Stomach (tissue), 8 donors: ENCODE measurements at regions not wholly inside any gene's neighbourhood (a gene's known extent, or its start where the extent isn't known, plus 50 kb on each side); places are given as distances from the start of the nearest gene placed in this dataset.

Experiments used
- DNase-seq, 2 donors: peaks; one replicate each; pipeline versions ENCODE4 v3.0.0 to v3.0.0-alpha.2; 2013 to 2019
- H3K27ac ChIP-seq, 5 donors: fragments of 200-600 bp in 4 of 5; sonication (generic) in 4 of 5; one replicate each; pipeline ENCODE4 v1.5.1; 2013 to 2019; ENCODE audit warnings: mild to moderate bottlenecking in 1 of 5, moderate library complexity in 1 of 5
- H3K27me3 ChIP-seq, 3 donors: fragments of 200-600 bp; sonication (generic); one replicate each; pipeline ENCODE4 v1.5.1; 2017 to 2019; ENCODE audit warnings: mixed run types in 1 of 3
- H3K36me3 ChIP-seq, 4 donors: fragments of 200-600 bp; sonication (generic); 1 replicate in 3 of 4; 2 replicates in 1 of 4; pipeline ENCODE4 v1.5.1; 2016 to 2019
- H3K4me1 ChIP-seq, 4 donors: fragments of 200-600 bp; sonication (generic); one replicate each; pipeline ENCODE4 v1.5.1; 2016 to 2019
- H3K4me3 ChIP-seq, 4 donors: fragments of 200-600 bp; sonication (generic) in 3 of 4; one replicate each; pipeline ENCODE4 v1.5.1; 2016 to 2019; ENCODE audit warnings: mild to moderate bottlenecking in 1 of 4
- H3K9me3 ChIP-seq, 4 donors: fragments of 200-600 bp; sonication (generic); one replicate each; pipeline ENCODE4 v1.5.1; 2016 to 2019
- CTCF ChIP-seq, 7 experiments: fragments of 450-650 bp in 4 of 7; fragments of 200-600 bp in 3 of 7; sonication (generic) in 3 of 7; IDR thresholded peaks; one replicate each; pipeline ENCODE4 v1.5.1; 2016 to 2019; ENCODE audit warnings: antibody characterized with exemption in 7 of 7, control low read depth in 2 of 7, mild to moderate bottlenecking in 1 of 7
- EP300 ChIP-seq: sonication (generic); formaldehyde crosslinking; IDR thresholded peaks from one replicate; pipeline ENCODE4 v1.6.1; 2017; ENCODE audit warnings: antibody characterized with exemption
- POLR2A ChIP-seq, 4 donors: fragments of 450-650 bp; IDR thresholded peaks; one replicate each; pipeline ENCODE4 v1.6.1; 2016; ENCODE audit warnings: antibody characterized with exemption in 4 of 4, control low read depth in 2 of 4, mild to moderate bottlenecking in 1 of 4, moderate library complexity in 1 of 4
- POLR2AphosphoS5 ChIP-seq, 3 donors: sonication (generic); formaldehyde crosslinking; IDR thresholded peaks; one replicate each; pipeline ENCODE4 v1.6.1; 2016; ENCODE audit warnings: antibody characterized with exemption in 3 of 3
- WGBS, 5 donors: extraction: QIAGEN DNeasy Blood & Tissue Kit in 3 of 5; methylation state at CpG; one replicate each; pipeline versions ENCODE4 v1.1.5 to v1.1.7; 2013 to 2018; 5-methylcytosine and 5-hydroxymethylcytosine counted together
- intact Hi-C: fragments of 100-400 bp; cut with DNase I; formaldehyde crosslinking; loops from one replicate; pipeline ENCODE4 v1.15.1; 2023; ENCODE audit warnings: low total_unique reads
- donor health status: healthy with polysubstance abuse.
- donor health status: Bipolar disorder and iron deficiency.
- donor health status: healthy.

- TF ChIP-seq POLR2AphosphoS5 (IDR thresholded peaks at IDR 0.05) (no peak), CTCF (IDR thresholded peaks at IDR 0.05) (no peak), POLR2A (IDR thresholded peaks at IDR 0.05) (no peak), EP300 (no peak)
- no peaks in the 10 kb centered on the region for H3K27me3 ChIP-seq
- intact Hi-C loops = no loop called here
- peaks cover 0 to 18% (median 8%) of the 10 kb centered on the region in 4 donors for H3K9me3 ChIP-seq
- no peaks in the 10 kb centered on the region for H3K36me3 ChIP-seq
- no peak overlapping the region for H3K4me3 ChIP-seq
- H3K27ac ChIP-seq = no peak overlapping the region
- WGBS, 5 donors = 33 to 63% (median 38%) methylated on average over 1 of the region's 1 CpG
- H3K4me1 ChIP-seq = no peaks in the 10 kb centered on the region
- no peak for DNase-seq
Observed at GRCh38 chrX:42846741-42847140, 68.8 kb upstream of the PPP1R2C start.

- no peak for DNase-seq
- no peak for TF ChIP-seq EP300
- no peak for TF ChIP-seq POLR2AphosphoS5 (IDR thresholded peaks at IDR 0.05)
- TF ChIP-seq CTCF (IDR thresholded peaks at IDR 0.05) = no peak
- TF ChIP-seq POLR2A (IDR thresholded peaks at IDR 0.05) = no peak
- H3K4me1 ChIP-seq = no peaks in the 10 kb centered on the region
- intact Hi-C loops = no loop called here
- 70 to 94% (median 78%) methylated on average over 2 of the region's 2 CpGs for WGBS, 5 donors
- H3K27ac ChIP-seq = no peak overlapping the region
- no peaks in the 10 kb centered on the region for H3K36me3 ChIP-seq
- no peaks in the 10 kb centered on the region for H3K27me3 ChIP-seq
- peaks cover 0 to 6% (median 0%) of the 10 kb centered on the region in 4 donors for H3K9me3 ChIP-seq
- no peak overlapping the region for H3K4me3 ChIP-seq
Observed at GRCh38 chrX:42855259-42855658, 77.3 kb upstream of the PPP1R2C start.

- no peaks in the 10 kb centered on the region for H3K4me1 ChIP-seq
- no peak overlapping the region for H3K27ac ChIP-seq
- peaks cover 0 to 6% (median 0%) of the 10 kb centered on the region in 4 donors for H3K9me3 ChIP-seq
- no peak overlapping the region for H3K4me3 ChIP-seq
- WGBS, 5 donors = 21 to 80% (median 63%) methylated on average over 1 of the region's 1 CpG
- intact Hi-C loops = no loop called here
- no peak for DNase-seq
- no peaks in the 10 kb centered on the region for H3K27me3 ChIP-seq
- H3K36me3 ChIP-seq = no peaks in the 10 kb centered on the region
- TF ChIP-seq CTCF (IDR thresholded peaks at IDR 0.05) = no peak
- TF ChIP-seq EP300 = no peak
- no peak for TF ChIP-seq POLR2A (IDR thresholded peaks at IDR 0.05)
- TF ChIP-seq POLR2AphosphoS5 (IDR thresholded peaks at IDR 0.05) = no peak
Observed at GRCh38 chrX:42857766-42858165, 79.8 kb upstream of the PPP1R2C start.

- no peak for DNase-seq
- Histone ChIP-seq H3K9me3 (no peaks in the 10 kb centered on the region), H3K27ac (no peak overlapping the region), H3K4me1 (no peaks in the 10 kb centered on the region), H3K4me3 (no peak overlapping the region), H3K27me3 (no peaks in the 10 kb centered on the region), H3K36me3 (no peaks in the 10 kb centered on the region)
- WGBS, 5 donors = 73 to 96% (median 90%) methylated on average over 3 of the region's 3 CpGs
- no peak for TF ChIP-seq CTCF (IDR thresholded peaks at IDR 0.05)
- TF ChIP-seq POLR2AphosphoS5 (IDR thresholded peaks at IDR 0.05) = no peak
- no peak for TF ChIP-seq EP300
- TF ChIP-seq POLR2A (IDR thresholded peaks at IDR 0.05) = no peak
- intact Hi-C loops = no loop called here
Observed at GRCh38 chrX:42869011-42869410, 91.0 kb upstream of the PPP1R2C start.
